ENCODE measurements at regions not wholly inside any gene's neighbourhood (a gene's known extent, or its start where the extent isn't known, plus 50 kb on each side); places are given as distances from the start of the nearest gene placed in this dataset.
"Not testable (repeated sequence)": the region's sequence is repeated elsewhere in the genome, so short reads cannot be mapped to it uniquely, and the experiment has no call there.

GRCh38 chr6:149127212-149127611 is 190.3 kb upstream of the TAB2 start:
- DNase-seq: no peak

- DNase-seq: peak; percentile 32
Observed at GRCh38 chr6:149128489-149129145, 188.9 kb upstream of the TAB2 start.

GRCh38 chr6:149129371-149130077 is 188.0 kb upstream of the TAB2 start:
- no peak for DNase-seq

- no peak for DNase-seq
Observed at GRCh38 chr6:149130090-149130489, 187.4 kb upstream of the TAB2 start.

GRCh38 chr6:149130508-149130907 is 187.0 kb upstream of the TAB2 start:
- no peak for DNase-seq

GRCh38 chr6:149131891-149132290 is 185.6 kb upstream of the TAB2 start:
- DNase-seq: no peak

- no peak for DNase-seq
Observed at GRCh38 chr6:149132336-149132735, 185.2 kb upstream of the TAB2 start.

GRCh38 chr6:149134511-149134933 is 183.0 kb upstream of the TAB2 start:
- no peak for DNase-seq

- DNase-seq: no peak
Observed at GRCh38 chr6:149135809-149136208, 181.7 kb upstream of the TAB2 start.

- DNase-seq: no peak
Observed at GRCh38 chr6:149136273-149136912, 181.1 kb upstream of the TAB2 start.

GRCh38 chr6:149136913-149137286 is 180.6 kb upstream of the TAB2 start:
- DNase-seq: no peak

- no peak for DNase-seq
Observed at GRCh38 chr6:149137594-149137993, 179.9 kb upstream of the TAB2 start.

- DNase-seq: no peak
Observed at GRCh38 chr6:149138089-149138488, 179.4 kb upstream of the TAB2 start.

GRCh38 chr6:149138699-149139294 is 178.7 kb upstream of the TAB2 start:
- no peak for DNase-seq

- DNase-seq: no peak
Observed at GRCh38 chr6:149139782-149140136, 177.8 kb upstream of the TAB2 start.

GRCh38 chr6:149140137-149140909 is 177.2 kb upstream of the TAB2 start:
- DNase-seq: peak; percentile 36

GRCh38 chr6:149140910-149141290 is 176.6 kb upstream of the TAB2 start:
- DNase-seq: no peak

- no peak for DNase-seq
Observed at GRCh38 chr6:149142924-149143429, 174.5 kb upstream of the TAB2 start.

GRCh38 chr6:149145800-149146199 is 171.7 kb upstream of the TAB2 start:
- not testable (repeated sequence) for DNase-seq

- no peak for DNase-seq
Observed at GRCh38 chr6:149147195-149147594, 170.3 kb upstream of the TAB2 start.

- no peak for DNase-seq
Observed at GRCh38 chr6:149147938-149148718, 169.4 kb upstream of the TAB2 start.

GRCh38 chr6:149149653-149150052 is 167.9 kb upstream of the TAB2 start:
- DNase-seq: no peak
